ENCODE measurements at regions not wholly inside any gene's neighbourhood (a gene's known extent, or its start where the extent isn't known, plus 50 kb on each side); places are given as distances from the start of the nearest gene placed in this dataset.

- no peak for TF ChIP-seq CTCF (IDR thresholded peaks at IDR 0.05)
- TF ChIP-seq POLR2A (IDR thresholded peaks at IDR 0.05) = no peak
Measured at GRCh38 chr4:96189761-96190160, 349.9 kb downstream of the PDHA2 start.
